ENCODE measurements at regions not wholly inside any gene's neighbourhood (a gene's known extent, or its start where the extent isn't known, plus 50 kb on each side); places are given as distances from the start of the nearest gene placed in this dataset.

GRCh38 chr14:38090506-38090905, 117.2 kb upstream of the SSTR1 start:
- no peaks in the 10 kb centered on the region for H3K27me3 ChIP-seq
- H3K9me3 ChIP-seq: peaks cover 0 to 25% (median 11%) of the 10 kb centered on the region in 3 donors
- TF ChIP-seq CTCF (IDR thresholded peaks at IDR 0.05) (no peak), POLR2A (IDR thresholded peaks at IDR 0.05) (no peak)
- intact Hi-C loops (cut with DNase I): no loop called here
- H3K36me3 ChIP-seq: no peaks in the 10 kb centered on the region
- H3K27ac ChIP-seq: no peak overlapping the region
- DNase-seq: no peak
- H3K4me1 ChIP-seq: peaks cover 0 to 10% (median 0%) of the 10 kb centered on the region in 3 donors
- WGBS, 2 donors: 69 to 73% methylated on average over 3 of the region's 3 CpGs
- no peak overlapping the region for H3K4me3 ChIP-seq

- 55 to 56% methylated on average over 4 of the region's 4 CpGs for WGBS, 2 donors
- TF ChIP-seq CTCF (IDR thresholded peaks at IDR 0.05) (no peak), POLR2A (IDR thresholded peaks at IDR 0.05) (no peak)
- intact Hi-C loops (cut with DNase I): no loop called here
- no peak for DNase-seq
- H3K27me3 ChIP-seq: no peaks in the 10 kb centered on the region
- no peak overlapping the region for H3K4me3 ChIP-seq
- H3K4me1 ChIP-seq: no peaks in the 10 kb centered on the region
- no peaks in the 10 kb centered on the region for H3K36me3 ChIP-seq
- H3K27ac ChIP-seq: no peak overlapping the region
- H3K9me3 ChIP-seq: peaks cover 0 to 25% (median 11%) of the 10 kb centered on the region in 3 donors
Measured at GRCh38 chr14:38098074-38098836, 109.4 kb upstream of the SSTR1 start.

- intact Hi-C loops (cut with DNase I): no loop called here
- H3K9me3 ChIP-seq: peaks cover 0 to 8% (median 0%) of the 10 kb centered on the region in 3 donors
- H3K4me3 ChIP-seq: no peak overlapping the region
- 40 to 45% methylated on average over 1 of the region's 1 CpG for WGBS, 2 donors
- H3K27ac ChIP-seq: no peak overlapping the region
- no peaks in the 10 kb centered on the region for H3K36me3 ChIP-seq
- H3K27me3 ChIP-seq: no peaks in the 10 kb centered on the region
- H3K4me1 ChIP-seq: peaks cover 0 to 20% (median 0%) of the 10 kb centered on the region in 3 donors
- no peak for DNase-seq
- no peak for TF ChIP-seq CTCF (IDR thresholded peaks at IDR 0.05)
- TF ChIP-seq POLR2A (IDR thresholded peaks at IDR 0.05): no peak
Measured at GRCh38 chr14:38101679-38102078, 106.0 kb upstream of the SSTR1 start.

- peaks cover 0 to 20% (median 0%) of the 10 kb centered on the region in 3 donors for H3K4me1 ChIP-seq
- H3K27me3 ChIP-seq: no peaks in the 10 kb centered on the region
- no peak for DNase-seq
- intact Hi-C loops (cut with DNase I): no loop called here
- WGBS, 2 donors: 77 to 79% methylated on average over 6 of the region's 6 CpGs
- no peak overlapping the region for H3K4me3 ChIP-seq
- H3K36me3 ChIP-seq: no peaks in the 10 kb centered on the region
- TF ChIP-seq CTCF (IDR thresholded peaks at IDR 0.05) (no peak), POLR2A (IDR thresholded peaks at IDR 0.05) (no peak)
- no peak overlapping the region for H3K27ac ChIP-seq
- H3K9me3 ChIP-seq: peaks cover 0 to 8% (median 0%) of the 10 kb centered on the region in 3 donors
Measured at GRCh38 chr14:38103542-38104225, 104.0 kb upstream of the SSTR1 start.

GRCh38 chr14:38105106-38105702, 102.5 kb upstream of the SSTR1 start:
- TF ChIP-seq POLR2A (IDR thresholded peaks at IDR 0.05): no peak
- TF ChIP-seq CTCF (IDR thresholded peaks at IDR 0.05): no peak
- WGBS, 2 donors: 43 to 65% methylated on average over 7 of the region's 9 CpGs
- H3K27me3 ChIP-seq: no peaks in the 10 kb centered on the region
- H3K36me3 ChIP-seq: no peaks in the 10 kb centered on the region
- peaks cover 0 to 8% (median 0%) of the 10 kb centered on the region in 3 donors for H3K9me3 ChIP-seq
- no peak overlapping the region for H3K4me3 ChIP-seq
- DNase-seq: no peak
- intact Hi-C loops (cut with DNase I): no loop called here
- peaks cover 0 to 20% (median 0%) of the 10 kb centered on the region in 3 donors for H3K4me1 ChIP-seq
- peak overlapping the region in 3 of 4 donors; percentile 18 to 59 (median 51) for H3K27ac ChIP-seq
